Thyroid gland (tissue), 4 donors: ENCODE measurements at regions not wholly inside any gene's neighbourhood (a gene's known extent, or its start where the extent isn't known, plus 50 kb on each side); places are given as distances from the start of the nearest gene placed in this dataset.
A peak's percentile ranks its signal among the peaks of the same experiment; 100 is the strongest.

Experiments
- DNase-seq, 2 donors: peaks; one replicate each; pipeline ENCODE4 v3.0.0-alpha.2; 2019
- H3K27ac ChIP-seq, 3 donors: fragments of 200-600 bp; sonication (generic); 1 replicate in 2 of 3; 2 replicates in 1 of 3; pipeline ENCODE4 v1.5.1; 2016 to 2019; ENCODE audit warnings: mild to moderate bottlenecking in 1 of 3, moderate library complexity in 1 of 3
- H3K27me3 ChIP-seq: fragments of 200-600 bp; sonication (generic); one replicate; pipeline ENCODE4 v1.5.1; 2019
- H3K36me3 ChIP-seq, 2 donors: fragments of 200-600 bp; sonication (generic); one replicate each; pipeline ENCODE4 v1.5.1; 2016 to 2019
- H3K4me1 ChIP-seq, 2 donors: fragments of 200-600 bp; sonication (generic); one replicate each; pipeline ENCODE4 v1.5.1; 2017 to 2019
- H3K4me3 ChIP-seq, 3 donors: fragments of 200-600 bp; sonication (generic); replicated peaks in 1 of 3; 1 replicate in 2 of 3; 2 replicates in 1 of 3; pipeline ENCODE4 v1.5.1; 2016; ENCODE audit warnings: mild to moderate bottlenecking in 1 of 3
- H3K9me3 ChIP-seq: fragments of 200-600 bp; sonication (generic); one replicate; pipeline ENCODE4 v1.5.1; 2017
- CTCF ChIP-seq, 6 experiments: fragments of 200-600 bp in 3 of 6; fragments of 450-650 bp in 3 of 6; sonication (generic) in 3 of 6; IDR thresholded peaks; one replicate each; pipeline ENCODE4 v1.5.1; 2016 to 2019; ENCODE audit warnings: antibody characterized with exemption in 6 of 6, mild to moderate bottlenecking in 2 of 6, inconsistent platforms in 1 of 6, moderate library complexity in 1 of 6
- POLR2A ChIP-seq, 2 donors: fragments of 450-650 bp; IDR thresholded peaks; one replicate each; pipeline ENCODE4 v1.6.1; 2017; ENCODE audit warnings: antibody characterized with exemption in 2 of 2, mild to moderate bottlenecking in 2 of 2, moderate library complexity in 1 of 2
- WGBS, 2 donors: methylation state at CpG; one replicate each; pipeline ENCODE4 v1.1.5; 2017; 5-methylcytosine and 5-hydroxymethylcytosine counted together
- intact Hi-C: fragments of 100-400 bp; cut with DNase I; formaldehyde crosslinking; loops from one replicate; pipeline ENCODE4 v1.15.1; 2023

GRCh38 chr6:15090145-15090579, 155.7 kb upstream of the JARID2 start:
- TF ChIP-seq CTCF (IDR thresholded peaks at IDR 0.05): no peak
- no peak for TF ChIP-seq POLR2A (IDR thresholded peaks at IDR 0.05)
- 22 to 32% methylated on average over 7 of the region's 7 CpGs for WGBS, 2 donors
- DNase-seq: peak; percentile 67 to 68
- intact Hi-C loops: no loop called here
- Histone ChIP-seq H3K27ac (peak overlapping the region; percentile 29 to 48 (median 43)), H3K4me3 (no peak overlapping the region), H3K27me3 (no peaks in the 10 kb centered on the region), H3K36me3 (no peaks in the 10 kb centered on the region), H3K4me1 (peaks cover 10 to 11% of the 10 kb centered on the region in 2 donors), H3K9me3 (no peaks in the 10 kb centered on the region)

- intact Hi-C loops: no loop called here
- H3K27ac ChIP-seq: no peak overlapping the region
- 85 to 91% methylated on average over 9 of the region's 9 CpGs for WGBS, 2 donors
- no peaks in the 10 kb centered on the region for H3K27me3 ChIP-seq
- peaks cover 10 to 11% of the 10 kb centered on the region in 2 donors for H3K4me1 ChIP-seq
- no peak for DNase-seq
- TF ChIP-seq CTCF (IDR thresholded peaks at IDR 0.05) (no peak), POLR2A (IDR thresholded peaks at IDR 0.05) (no peak)
- H3K4me3 ChIP-seq: no peak overlapping the region
- no peaks in the 10 kb centered on the region for H3K36me3 ChIP-seq
- no peaks in the 10 kb centered on the region for H3K9me3 ChIP-seq
Observed at GRCh38 chr6:15090745-15091384, 155.0 kb upstream of the JARID2 start.

- DNase-seq: no peak
- Histone ChIP-seq H3K36me3 (no peaks in the 10 kb centered on the region), H3K9me3 (no peaks in the 10 kb centered on the region), H3K27me3 (no peaks in the 10 kb centered on the region), H3K4me3 (no peak overlapping the region), H3K4me1 (no peaks in the 10 kb centered on the region), H3K27ac (no peak overlapping the region)
- intact Hi-C loops: no loop called here
- WGBS, 2 donors: 85 to 89% methylated on average over 17 of the region's 17 CpGs
- TF ChIP-seq POLR2A (IDR thresholded peaks at IDR 0.05) (no peak), CTCF (IDR thresholded peaks at IDR 0.05) (no peak)
Observed at GRCh38 chr6:15096894-15097837, 148.7 kb upstream of the JARID2 start.

- TF ChIP-seq POLR2A (IDR thresholded peaks at IDR 0.05): no peak
- no peak for TF ChIP-seq CTCF (IDR thresholded peaks at IDR 0.05)
- 93% methylated on average over 7 of the region's 7 CpGs for WGBS, 2 donors
- H3K9me3 ChIP-seq: no peaks in the 10 kb centered on the region
- H3K36me3 ChIP-seq: no peaks in the 10 kb centered on the region
- no peaks in the 10 kb centered on the region for H3K27me3 ChIP-seq
- intact Hi-C loops: no loop called here
- no peak for DNase-seq
- H3K4me1 ChIP-seq: no peaks in the 10 kb centered on the region
- H3K4me3 ChIP-seq: no peak overlapping the region
- no peak overlapping the region for H3K27ac ChIP-seq
Observed at GRCh38 chr6:15101130-15101529, 144.7 kb upstream of the JARID2 start.

GRCh38 chr6:15102241-15102640, 143.6 kb upstream of the JARID2 start:
- 96 to 98% methylated on average over 5 of the region's 5 CpGs for WGBS, 2 donors
- intact Hi-C loops: no loop called here
- Histone ChIP-seq H3K9me3 (no peaks in the 10 kb centered on the region), H3K36me3 (no peaks in the 10 kb centered on the region), H3K27me3 (no peaks in the 10 kb centered on the region), H3K4me1 (no peaks in the 10 kb centered on the region), H3K27ac (no peak overlapping the region), H3K4me3 (no peak overlapping the region)
- DNase-seq: no peak
- TF ChIP-seq CTCF (IDR thresholded peaks at IDR 0.05): no peak
- TF ChIP-seq POLR2A (IDR thresholded peaks at IDR 0.05): no peak
